Naive thymus-derived CD4-positive, alpha-beta T cell (primary cell): ENCODE measurements at regions not wholly inside any gene's neighbourhood (a gene's known extent, or its start where the extent isn't known, plus 50 kb on each side); places are given as distances from the start of the nearest gene placed in this dataset.
"Not testable (repeated sequence)": the region's sequence is repeated elsewhere in the genome, so short reads cannot be mapped to it uniquely, and the experiment has no call there.

Experiments
- ATAC-seq: fragments of 150-1000 bp; cut with Tn5 transposase; 2 replicates; pipeline ENCODE4 v1.10.0; 2021; ENCODE audit warnings: mild to moderate bottlenecking, moderate library complexity
- CTCF ChIA-PET: fragments of 350-600 bp; sonication (Branson Sonifier 250); formaldehyde crosslinking; loops from one replicate; lab custom pipeline; 2021; ENCODE audit warnings: antibody characterized with exemption; lab: Charles Lee
- POLR2A ChIA-PET: fragments of 350-600 bp; sonication (Branson Sonifier 250); formaldehyde crosslinking; loops from one replicate; lab custom pipeline; 2021; ENCODE audit warnings: antibody characterized with exemption, inconsistent platforms; lab: Charles Lee
- DNase-seq, 9 donors: peaks; one replicate each; pipeline versions ENCODE4 v3.0.0 to v3.0.0-alpha.2; 2020 to 2022; ENCODE audit warnings: mixed read lengths in 1 of 9
- H3K27ac ChIP-seq: one replicate; pipeline ENCODE4 v1.7.0; 2013; ENCODE audit warnings: mild to moderate bottlenecking, low read depth, low read length, moderate library complexity
- H3K27me3 ChIP-seq, 2 donors: one replicate each; pipeline ENCODE4 v1.7.0; 2013; ENCODE audit warnings: low read length in 2 of 2, mild to moderate bottlenecking in 2 of 2, moderate library complexity in 2 of 2; ENCODE audit not compliant: control insufficient read depth in 2 of 2, insufficient read depth in 2 of 2
- H3K36me3 ChIP-seq, 3 experiments: 1 replicate in 2 of 3; 2 replicates in 1 of 3; pipeline ENCODE4 v1.7.0; 2013; ENCODE audit warnings: low read length in 3 of 3, mild to moderate bottlenecking in 3 of 3, moderate library complexity in 1 of 3; ENCODE audit not compliant: insufficient read depth in 3 of 3, control insufficient read depth in 2 of 3
- H3K4me1 ChIP-seq, 2 donors: one replicate each; pipeline ENCODE4 v1.7.0; 2013; ENCODE audit warnings: low read length in 2 of 2, mild to moderate bottlenecking in 2 of 2, moderate library complexity in 1 of 2; ENCODE audit not compliant: control insufficient read depth in 2 of 2, insufficient read depth in 2 of 2
- H3K4me3 ChIP-seq: 2 replicates; pipeline ENCODE4 v1.7.0; 2013; ENCODE audit warnings: mild to moderate bottlenecking, low read length
- H3K9me3 ChIP-seq, 3 experiments: 1 replicate in 2 of 3; 2 replicates in 1 of 3; pipeline ENCODE4 v1.7.0; 2013; ENCODE audit warnings: low read length in 3 of 3; ENCODE audit not compliant: control insufficient read depth in 2 of 3
- H3K27ac Mint-ChIP-seq, 9 donors: one replicate each; pipeline ENCODE4 v1.8.0; 2020 to 2022; ENCODE audit warnings: mixed read lengths in 9 of 9, mild to moderate bottlenecking in 8 of 9, moderate library complexity in 5 of 9, inconsistent platforms in 2 of 9
- H3K27me3 Mint-ChIP-seq, 5 donors: one replicate each; pipeline ENCODE4 v1.8.0; 2021 to 2022; ENCODE audit warnings: mixed read lengths in 5 of 5, mild to moderate bottlenecking in 1 of 5
- H3K36me3 Mint-ChIP-seq, 5 donors: one replicate each; pipeline ENCODE4 v1.8.0; 2020 to 2022; ENCODE audit warnings: mixed read lengths in 5 of 5, mild to moderate bottlenecking in 3 of 5, inconsistent platforms in 1 of 5
- H3K4me1 Mint-ChIP-seq, 7 donors: one replicate each; pipeline ENCODE4 v1.8.0; 2020 to 2022; ENCODE audit warnings: mixed read lengths in 7 of 7, mild to moderate bottlenecking in 3 of 7, inconsistent platforms in 1 of 7
- H3K4me3 Mint-ChIP-seq, 10 donors: one replicate each; pipeline ENCODE4 v1.8.0; 2020 to 2022; ENCODE audit warnings: mild to moderate bottlenecking in 10 of 10, mixed read lengths in 10 of 10, moderate library complexity in 6 of 10, inconsistent platforms in 2 of 10
- H3K9me3 Mint-ChIP-seq, 11 donors: one replicate each; pipeline ENCODE4 v1.8.0; 2020 to 2022; ENCODE audit warnings: mixed read lengths in 11 of 11, mild to moderate bottlenecking in 4 of 11, inconsistent platforms in 1 of 11, moderate library complexity in 1 of 11
- intact Hi-C, 2 donors: fragments of 100-400 bp; cut with micrococcal nuclease; formaldehyde crosslinking; loops; one replicate each; pipeline ENCODE4 v1.15.1; 2023

- ATAC-seq, H3K9me3 ChIP-seq, H3K4me1 ChIP-seq, H3K4me1 Mint-ChIP-seq, H3K36me3 Mint-ChIP-seq, CTCF ChIA-PET, H3K27ac Mint-ChIP-seq, H3K27me3 Mint-ChIP-seq, H3K4me3 ChIP-seq, DNase-seq, H3K4me3 Mint-ChIP-seq, POLR2A ChIA-PET, intact Hi-C loops, H3K27ac ChIP-seq, H3K27me3 ChIP-seq, H3K36me3 ChIP-seq: not testable (repeated sequence)
- peaks cover 2 to 29% (median 7%) of the 10 kb centered on the region in 11 donors for H3K9me3 Mint-ChIP-seq
Measured at GRCh38 chr10:37493185-37493796, 364.1 kb downstream of the ZNF248 start.

DNA sequence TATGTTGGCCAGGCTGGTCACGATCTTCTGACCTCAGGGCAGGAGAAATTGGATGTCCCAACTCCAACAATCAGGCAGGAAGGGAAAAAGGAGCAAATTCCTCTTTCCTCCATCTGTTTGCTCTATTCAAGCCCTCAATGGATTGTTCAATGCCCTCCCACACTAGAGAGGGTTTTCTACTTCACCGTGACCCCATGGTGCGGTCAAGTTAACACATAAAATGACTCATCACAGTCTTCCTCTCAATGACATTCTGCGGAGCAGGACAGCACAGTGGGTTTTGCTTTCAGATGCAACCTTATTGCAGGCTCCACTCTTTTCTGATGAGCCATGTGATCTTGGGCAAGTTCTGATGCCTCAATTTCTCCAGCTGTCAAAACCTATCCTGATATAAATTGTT, 364.9 kb downstream of the ANKRD30A start:
- no peaks in the 10 kb centered on the region for H3K36me3 Mint-ChIP-seq
- no peak for ATAC-seq
- intact Hi-C loops: no loop called here
- H3K27me3 Mint-ChIP-seq: no peaks in the 10 kb centered on the region
- ChIA-PET POLR2A (no interaction called here), CTCF (no interaction called here)
- no peaks in the 10 kb centered on the region for H3K4me1 Mint-ChIP-seq
- H3K4me3 ChIP-seq: no peak overlapping the region
- H3K27me3 ChIP-seq: no peaks in the 10 kb centered on the region
- no peaks in the 10 kb centered on the region for H3K4me1 ChIP-seq
- peaks cover 1 to 31% (median 7%) of the 10 kb centered on the region in 11 donors for H3K9me3 Mint-ChIP-seq
- H3K36me3 ChIP-seq: no peaks in the 10 kb centered on the region
- DNase-seq: no peak
- no peak overlapping the region for H3K27ac ChIP-seq
- no peaks in the 10 kb centered on the region for H3K9me3 ChIP-seq
- H3K27ac Mint-ChIP-seq: no peak overlapping the region
- no peak overlapping the region for H3K4me3 Mint-ChIP-seq

DNA sequence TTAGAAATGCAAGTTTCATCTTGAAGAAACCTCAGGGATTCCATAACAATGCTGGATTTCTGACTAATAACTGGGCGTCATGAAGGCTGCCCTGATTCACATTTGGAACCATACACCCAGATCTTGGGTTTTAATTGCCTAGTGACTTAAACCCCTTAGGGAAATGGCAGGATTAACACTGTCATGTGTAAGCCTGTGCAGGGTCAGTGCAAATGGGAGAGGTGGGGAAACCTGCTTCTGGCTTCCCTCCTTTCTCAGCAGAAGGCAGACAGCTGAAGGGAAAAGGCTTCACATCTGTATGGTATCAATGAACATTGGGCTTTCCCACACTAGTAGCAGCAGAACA, 364.2 kb downstream of the ANKRD30A start:
- Mint-ChIP-seq H3K27ac (no peak overlapping the region), H3K27me3 (no peaks in the 10 kb centered on the region), H3K4me3 (no peak overlapping the region), H3K4me1 (no peaks in the 10 kb centered on the region), H3K9me3 (peaks cover 1 to 29% (median 7%) of the 10 kb centered on the region in 11 donors), H3K36me3 (no peaks in the 10 kb centered on the region)
- no peak for ATAC-seq
- CTCF ChIA-PET: no interaction called here
- Histone ChIP-seq H3K4me1 (no peaks in the 10 kb centered on the region), H3K9me3 (no peaks in the 10 kb centered on the region), H3K27me3 (no peaks in the 10 kb centered on the region), H3K27ac (no peak overlapping the region), H3K4me3 (no peak overlapping the region), H3K36me3 (no peaks in the 10 kb centered on the region)
- POLR2A ChIA-PET: no interaction called here
- intact Hi-C loops: no loop called here
- DNase-seq: no peak

DNA sequence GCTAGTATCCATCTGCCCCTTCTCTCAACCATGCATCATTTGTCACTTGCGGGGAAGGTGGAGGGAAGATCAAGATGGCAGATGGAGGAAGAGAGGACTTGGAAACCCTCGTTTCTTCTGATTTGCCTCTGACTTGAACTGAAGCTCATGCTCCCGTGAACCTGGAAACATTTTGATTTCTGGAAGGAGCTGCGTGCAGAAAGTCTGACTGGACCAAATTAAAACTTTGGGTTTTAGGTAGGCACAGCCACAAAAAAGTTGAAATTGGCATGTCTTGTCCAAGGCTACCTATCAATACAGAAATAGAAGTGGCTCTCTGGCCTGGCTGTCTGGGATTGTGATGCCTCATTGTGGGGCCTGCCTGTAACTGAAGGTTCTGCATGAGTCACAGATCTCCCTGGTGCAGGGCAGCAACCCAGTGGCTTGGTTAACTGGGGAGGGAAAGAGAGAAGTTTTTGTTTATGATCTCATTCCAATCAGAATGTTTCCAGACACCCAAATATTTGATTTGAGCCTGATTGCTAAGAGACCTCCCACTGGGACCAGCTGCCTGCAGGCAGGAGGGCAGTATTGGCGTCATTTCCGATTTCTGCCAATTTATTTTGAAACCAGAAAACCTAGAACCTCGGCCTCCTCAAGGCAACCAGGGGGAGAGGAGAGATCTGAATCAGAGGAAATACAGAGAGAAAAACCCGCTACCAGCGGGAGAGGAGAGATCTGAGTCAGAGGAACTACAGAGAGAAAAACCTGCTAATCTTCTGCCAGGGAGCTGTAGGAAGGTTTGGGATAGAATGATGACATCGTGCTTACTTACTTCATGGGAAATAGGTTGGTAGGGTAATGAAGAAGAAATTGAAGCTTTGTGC, 363.6 kb downstream of the ANKRD30A start:
- Histone ChIP-seq H3K27me3 (no peaks in the 10 kb centered on the region), H3K4me1 (no peaks in the 10 kb centered on the region), H3K27ac (no peak overlapping the region), H3K9me3 (no peaks in the 10 kb centered on the region), H3K4me3 (no peak overlapping the region), H3K36me3 (no peaks in the 10 kb centered on the region)
- no peaks in the 10 kb centered on the region for H3K4me1 Mint-ChIP-seq
- CTCF ChIA-PET: no interaction called here
- H3K27ac Mint-ChIP-seq: no peak overlapping the region
- no peak overlapping the region for H3K4me3 Mint-ChIP-seq
- no peaks in the 10 kb centered on the region for H3K36me3 Mint-ChIP-seq
- H3K27me3 Mint-ChIP-seq: no peaks in the 10 kb centered on the region
- POLR2A ChIA-PET: no interaction called here
- no peak for DNase-seq
- H3K9me3 Mint-ChIP-seq: peaks cover 1 to 28% (median 7%) of the 10 kb centered on the region in 11 donors
- intact Hi-C loops: no loop called here
- ATAC-seq: no peak

- H3K4me3 Mint-ChIP-seq, H3K27me3 Mint-ChIP-seq, H3K36me3 Mint-ChIP-seq, H3K4me3 ChIP-seq, H3K27ac Mint-ChIP-seq, ATAC-seq, DNase-seq, H3K9me3 ChIP-seq, H3K27ac ChIP-seq, POLR2A ChIA-PET, H3K27me3 ChIP-seq, H3K36me3 ChIP-seq, H3K4me1 Mint-ChIP-seq, H3K4me1 ChIP-seq, CTCF ChIA-PET, intact Hi-C loops: not testable (repeated sequence)
- peaks cover 0 to 12% (median 4%) of the 10 kb centered on the region in 11 donors for H3K9me3 Mint-ChIP-seq
Measured at GRCh38 chr10:37480596-37480995, 355.2 kb downstream of the ANKRD30A start.

DNA sequence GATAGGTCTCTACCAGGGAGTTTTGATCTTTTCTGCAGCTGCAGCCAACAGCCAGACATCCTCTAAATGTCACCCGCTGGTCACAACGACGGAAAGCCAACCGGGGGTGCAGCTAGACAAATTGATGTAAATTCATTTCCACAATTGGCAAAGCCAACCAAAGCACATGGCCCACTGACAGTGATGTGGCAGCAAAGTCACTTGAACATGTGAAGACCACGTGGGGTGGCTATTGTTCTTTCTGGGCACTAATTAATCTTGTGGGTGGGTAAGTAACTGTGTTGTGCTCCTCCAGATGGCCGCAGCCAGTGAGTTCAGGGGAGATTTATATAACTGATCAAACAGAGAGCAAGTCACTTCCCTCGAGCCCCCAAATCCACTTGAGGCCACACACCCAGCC, 354.1 kb downstream of the ANKRD30A start:
- Mint-ChIP-seq H3K4me3 (no peak overlapping the region), H3K27me3 (no peaks in the 10 kb centered on the region), H3K4me1 (no peaks in the 10 kb centered on the region), H3K9me3 (peaks cover 0 to 9% (median 4%) of the 10 kb centered on the region in 11 donors), H3K27ac (no peak overlapping the region), H3K36me3 (no peaks in the 10 kb centered on the region)
- ChIA-PET CTCF (no interaction called here), POLR2A (no interaction called here)
- H3K27me3 ChIP-seq: no peaks in the 10 kb centered on the region
- no peaks in the 10 kb centered on the region for H3K9me3 ChIP-seq
- DNase-seq (no peak), ATAC-seq (no peak)
- H3K4me1 ChIP-seq: no peaks in the 10 kb centered on the region
- intact Hi-C loops: no loop called here
- no peaks in the 10 kb centered on the region for H3K36me3 ChIP-seq
- no peak overlapping the region for H3K4me3 ChIP-seq
- H3K27ac ChIP-seq: no peak overlapping the region

GRCh38 chr10:37478381-37478780, 353.0 kb downstream of the ANKRD30A start:
- Mint-ChIP-seq H3K4me3 (no peak overlapping the region), H3K36me3 (no peaks in the 10 kb centered on the region), H3K27me3 (no peaks in the 10 kb centered on the region), H3K9me3 (peaks cover 0 to 14% (median 4%) of the 10 kb centered on the region in 11 donors), H3K27ac (no peak overlapping the region), H3K4me1 (no peaks in the 10 kb centered on the region)
- DNase-seq (no peak), ATAC-seq (no peak)
- Histone ChIP-seq H3K27ac (no peak overlapping the region), H3K4me1 (no peaks in the 10 kb centered on the region), H3K4me3 (no peak overlapping the region), H3K27me3 (no peaks in the 10 kb centered on the region), H3K9me3 (no peaks in the 10 kb centered on the region), H3K36me3 (no peaks in the 10 kb centered on the region)
- CTCF ChIA-PET: no interaction called here
- intact Hi-C loops: no loop called here
- POLR2A ChIA-PET: no interaction called here
